WTC11 (cell line): ENCODE measurements at regions not wholly inside any gene's neighbourhood (a gene's known extent, or its start where the extent isn't known, plus 50 kb on each side); places are given as distances from the start of the nearest gene placed in this dataset.

Source experiments
- ATAC-seq: fragments of 200-7000 bp; cut with Tn5 transposase; 2 replicates; pipeline ENCODE4 v1.10.0; 2021; ENCODE audit warnings: mild to moderate bottlenecking, moderate library complexity
- CTCF ChIA-PET: fragments of 300-600 bp; sonication (Branson Sonifier 250); formaldehyde crosslinking; loops from one replicate; lab custom pipeline; 2021; ENCODE audit warnings: antibody characterized with exemption; lab: Charles Lee
- POLR2A ChIA-PET: fragments of 350-600 bp; sonication (Branson Sonifier 250); formaldehyde crosslinking; loops from one replicate; lab custom pipeline; 2021; ENCODE audit warnings: antibody characterized with exemption; lab: Charles Lee
- DNase-seq: peaks from one replicate; pipeline ENCODE4 v3.0.0; 2021; ENCODE audit warnings: low spot score
- H3K27ac Mint-ChIP-seq: 2 replicates; pipeline ENCODE4 v1.8.0; 2021; ENCODE audit warnings: mixed read lengths
- H3K27me3 Mint-ChIP-seq: 2 replicates; pipeline ENCODE4 v1.8.0; 2021; ENCODE audit warnings: low read depth, mild to moderate bottlenecking, moderate library complexity, mixed read lengths
- H3K36me3 Mint-ChIP-seq: 2 replicates; pipeline ENCODE4 v1.8.0; 2021; ENCODE audit warnings: mixed read lengths
- H3K4me1 Mint-ChIP-seq: 2 replicates; pipeline ENCODE4 v1.8.0; 2022; ENCODE audit warnings: mixed read lengths
- H3K4me3 Mint-ChIP-seq: 2 replicates; pipeline ENCODE4 v1.8.0; 2021; ENCODE audit warnings: mild to moderate bottlenecking, moderate library complexity, mixed read lengths
- H3K9me3 Mint-ChIP-seq: 2 replicates; pipeline ENCODE4 v1.8.0; 2021; ENCODE audit warnings: mixed read lengths
- ATF1 ChIP-seq: sonication (generic); formaldehyde crosslinking; IDR thresholded peaks from 2 replicates; pipeline ENCODE4 v1.8.1; 2023; ENCODE audit warnings: mild to moderate bottlenecking, moderate library complexity, missing genetic modification reagents
- CREB1 ChIP-seq: sonication (generic); formaldehyde crosslinking; IDR thresholded peaks from 2 replicates; pipeline ENCODE4 v1.8.0; 2023; ENCODE audit warnings: mild to moderate bottlenecking, missing genetic modification reagents
- HMGA2 ChIP-seq: fragments of 250-450 bp; sonication (Bioruptor Pico); IDR thresholded peaks from 2 replicates; pipeline ENCODE4 v1.4.0; 2021; ENCODE audit warnings: mild to moderate bottlenecking, moderate library complexity
- OVOL2 ChIP-seq: fragments of 250-450 bp; sonication (Bioruptor Pico); IDR thresholded peaks from 2 replicates; pipeline ENCODE4 v1.9.0; 2021; ENCODE audit warnings: mild to moderate bottlenecking, borderline replicate concordance
- RELA ChIP-seq: sonication (generic); formaldehyde crosslinking; IDR thresholded peaks from 2 replicates; pipeline ENCODE4 v1.8.1; 2022; ENCODE audit warnings: missing genetic modification reagents, mild to moderate bottlenecking, borderline replicate concordance
- SMAD4 ChIP-seq: sonication (generic); formaldehyde crosslinking; IDR thresholded peaks from 2 replicates; pipeline ENCODE4 v1.8.0; 2022; ENCODE audit warnings: mild to moderate bottlenecking, missing genetic modification reagents
- ZNF671 ChIP-seq: fragments of 250-450 bp; sonication (Bioruptor Pico); IDR thresholded peaks from 2 replicates; pipeline ENCODE4 v1.8.0; 2021; ENCODE audit warnings: mild to moderate bottlenecking
- TF ChIP-seq, protein P1 (sequence below): sonication (generic); formaldehyde crosslinking; IDR thresholded peaks from 2 replicates; pipeline ENCODE4 v1.8.1; 2022; ENCODE audit warnings: low read depth, mild to moderate bottlenecking, moderate library complexity, missing genetic modification reagents, borderline replicate concordance
- TF ChIP-seq, protein P2 (sequence below): sonication (generic); formaldehyde crosslinking; IDR thresholded peaks from 2 replicates; pipeline ENCODE4 v1.8.1; 2023; ENCODE audit warnings: mild to moderate bottlenecking, missing genetic modification reagents
- TF ChIP-seq, protein P3 (sequence below): fragments of 250-450 bp; sonication (Bioruptor Pico); IDR thresholded peaks from 2 replicates; pipeline ENCODE4 v1.9.0; 2021; ENCODE audit warnings: moderate library complexity, mild to moderate bottlenecking, inconsistent platforms, borderline replicate concordance
- TF ChIP-seq, protein P4 (sequence below): fragments of 250-450 bp; sonication (Bioruptor Pico); IDR thresholded peaks from 2 replicates; pipeline ENCODE4 v1.8.0; 2021; ENCODE audit warnings: mild to moderate bottlenecking
- TF ChIP-seq, protein P5 (sequence below): sonication (generic); formaldehyde crosslinking; IDR thresholded peaks from 2 replicates; pipeline ENCODE4 v1.8.0; 2022; ENCODE audit warnings: mild to moderate bottlenecking, missing genetic modification reagents
- TF ChIP-seq, protein P6 (sequence below): sonication (generic); formaldehyde crosslinking; IDR thresholded peaks from 2 replicates; pipeline ENCODE4 v1.8.1; 2022; ENCODE audit warnings: mild to moderate bottlenecking, moderate library complexity, missing genetic modification reagents
- TF ChIP-seq, protein P7 (sequence below): sonication (generic); formaldehyde crosslinking; IDR thresholded peaks from 2 replicates; pipeline ENCODE4 v1.8.0; 2023; ENCODE audit warnings: missing genetic modification reagents

DNA sequence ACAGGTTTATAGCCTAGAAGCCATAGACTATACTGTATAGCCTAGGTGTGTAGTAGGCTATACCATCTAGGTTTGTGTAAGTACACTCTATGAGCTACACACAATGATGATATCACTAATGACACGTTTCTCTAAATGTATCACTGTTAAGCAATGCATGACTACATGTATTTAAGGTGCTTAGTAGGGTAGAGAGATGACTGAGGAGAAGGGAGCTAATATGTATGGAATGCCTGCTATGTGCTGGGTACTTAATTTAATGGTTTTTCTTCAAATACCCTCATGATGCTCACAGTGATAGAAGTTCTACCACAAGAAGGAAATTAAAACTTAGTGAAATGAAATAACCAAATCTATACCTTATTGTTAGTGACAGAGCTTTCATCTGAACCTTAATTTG lies 1785.5 kb downstream of the EFNA5 start (continued):
- TF ChIP-seq SMAD4 (CRISPR knock-in tag) (no peak), OVOL2 (CRISPR knock-in tag) (no peak), RELA (no peak)
- TF ChIP-seq, protein P1, sequence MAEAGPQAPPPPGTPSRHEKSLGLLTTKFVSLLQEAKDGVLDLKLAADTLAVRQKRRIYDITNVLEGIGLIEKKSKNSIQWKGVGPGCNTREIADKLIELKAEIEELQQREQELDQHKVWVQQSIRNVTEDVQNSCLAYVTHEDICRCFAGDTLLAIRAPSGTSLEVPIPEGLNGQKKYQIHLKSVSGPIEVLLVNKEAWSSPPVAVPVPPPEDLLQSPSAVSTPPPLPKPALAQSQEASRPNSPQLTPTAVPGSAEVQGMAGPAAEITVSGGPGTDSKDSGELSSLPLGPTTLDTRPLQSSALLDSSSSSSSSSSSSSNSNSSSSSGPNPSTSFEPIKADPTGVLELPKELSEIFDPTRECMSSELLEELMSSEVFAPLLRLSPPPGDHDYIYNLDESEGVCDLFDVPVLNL (CRISPR knock-in tag): no peak
- TF ChIP-seq, all 79 proteins: peak for 0

DNA sequence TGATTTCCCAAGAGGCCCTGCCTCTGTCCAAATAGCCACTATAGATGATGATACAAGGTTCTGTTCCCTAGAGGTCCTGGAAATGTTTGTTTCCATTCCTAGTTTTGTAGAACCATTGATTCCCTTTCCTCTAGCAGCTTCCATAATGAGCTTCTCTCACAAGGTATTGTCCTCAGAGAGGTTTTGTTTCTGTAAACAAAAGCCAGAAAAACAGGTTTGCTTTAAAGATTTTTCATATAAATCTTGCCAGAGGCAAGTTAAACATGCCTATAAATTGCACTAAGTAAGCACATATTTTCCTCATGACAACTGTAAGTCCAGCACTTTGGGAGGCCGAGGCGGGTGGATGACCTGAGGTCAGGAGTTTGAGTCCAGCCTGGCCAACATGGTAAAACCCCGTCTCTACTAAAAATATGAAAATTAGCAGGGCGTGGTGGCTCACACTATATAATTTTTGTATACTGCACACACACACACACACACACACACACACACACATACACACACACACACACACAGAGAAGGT lies 1787.7 kb downstream of the EFNA5 start:
- Mint-ChIP-seq H3K4me3 (no peak overlapping the region), H3K4me1 (no peaks in the 10 kb centered on the region), H3K9me3 (no peaks in the 10 kb centered on the region), H3K36me3 (no peaks in the 10 kb centered on the region), H3K27ac (no peak overlapping the region), H3K27me3 (no peaks in the 10 kb centered on the region)
- ChIA-PET CTCF (no interaction called here), POLR2A (no interaction called here)
- DNase-seq (no peak), ATAC-seq (no peak)
- TF ChIP-seq, protein P2, sequence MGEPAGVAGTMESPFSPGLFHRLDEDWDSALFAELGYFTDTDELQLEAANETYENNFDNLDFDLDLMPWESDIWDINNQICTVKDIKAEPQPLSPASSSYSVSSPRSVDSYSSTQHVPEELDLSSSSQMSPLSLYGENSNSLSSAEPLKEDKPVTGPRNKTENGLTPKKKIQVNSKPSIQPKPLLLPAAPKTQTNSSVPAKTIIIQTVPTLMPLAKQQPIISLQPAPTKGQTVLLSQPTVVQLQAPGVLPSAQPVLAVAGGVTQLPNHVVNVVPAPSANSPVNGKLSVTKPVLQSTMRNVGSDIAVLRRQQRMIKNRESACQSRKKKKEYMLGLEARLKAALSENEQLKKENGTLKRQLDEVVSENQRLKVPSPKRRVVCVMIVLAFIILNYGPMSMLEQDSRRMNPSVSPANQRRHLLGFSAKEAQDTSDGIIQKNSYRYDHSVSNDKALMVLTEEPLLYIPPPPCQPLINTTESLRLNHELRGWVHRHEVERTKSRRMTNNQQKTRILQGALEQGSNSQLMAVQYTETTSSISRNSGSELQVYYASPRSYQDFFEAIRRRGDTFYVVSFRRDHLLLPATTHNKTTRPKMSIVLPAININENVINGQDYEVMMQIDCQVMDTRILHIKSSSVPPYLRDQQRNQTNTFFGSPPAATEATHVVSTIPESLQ (CRISPR knock-in tag): no peak
- TF ChIP-seq, protein P3, sequence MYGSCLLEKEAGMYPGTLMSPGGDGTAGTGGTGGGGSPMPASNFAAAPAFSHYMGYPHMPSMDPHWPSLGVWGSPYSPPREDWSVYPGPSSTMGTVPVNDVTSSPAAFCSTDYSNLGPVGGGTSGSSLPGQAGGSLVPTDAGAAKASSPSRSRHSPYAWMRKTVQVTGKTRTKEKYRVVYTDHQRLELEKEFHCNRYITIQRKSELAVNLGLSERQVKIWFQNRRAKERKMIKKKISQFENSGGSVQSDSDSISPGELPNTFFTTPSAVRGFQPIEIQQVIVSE (CRISPR knock-in tag): no peak
- no peak for TF ChIP-seq HMGA2
- TF ChIP-seq ATF1: no peak
- TF ChIP-seq, protein P4, sequence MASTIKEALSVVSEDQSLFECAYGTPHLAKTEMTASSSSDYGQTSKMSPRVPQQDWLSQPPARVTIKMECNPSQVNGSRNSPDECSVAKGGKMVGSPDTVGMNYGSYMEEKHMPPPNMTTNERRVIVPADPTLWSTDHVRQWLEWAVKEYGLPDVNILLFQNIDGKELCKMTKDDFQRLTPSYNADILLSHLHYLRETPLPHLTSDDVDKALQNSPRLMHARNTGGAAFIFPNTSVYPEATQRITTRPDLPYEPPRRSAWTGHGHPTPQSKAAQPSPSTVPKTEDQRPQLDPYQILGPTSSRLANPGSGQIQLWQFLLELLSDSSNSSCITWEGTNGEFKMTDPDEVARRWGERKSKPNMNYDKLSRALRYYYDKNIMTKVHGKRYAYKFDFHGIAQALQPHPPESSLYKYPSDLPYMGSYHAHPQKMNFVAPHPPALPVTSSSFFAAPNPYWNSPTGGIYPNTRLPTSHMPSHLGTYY (CRISPR knock-in tag): no peak
- TF ChIP-seq, protein P5, sequence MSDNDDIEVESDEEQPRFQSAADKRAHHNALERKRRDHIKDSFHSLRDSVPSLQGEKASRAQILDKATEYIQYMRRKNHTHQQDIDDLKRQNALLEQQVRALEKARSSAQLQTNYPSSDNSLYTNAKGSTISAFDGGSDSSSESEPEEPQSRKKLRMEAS (CRISPR knock-in tag): no peak

DNA sequence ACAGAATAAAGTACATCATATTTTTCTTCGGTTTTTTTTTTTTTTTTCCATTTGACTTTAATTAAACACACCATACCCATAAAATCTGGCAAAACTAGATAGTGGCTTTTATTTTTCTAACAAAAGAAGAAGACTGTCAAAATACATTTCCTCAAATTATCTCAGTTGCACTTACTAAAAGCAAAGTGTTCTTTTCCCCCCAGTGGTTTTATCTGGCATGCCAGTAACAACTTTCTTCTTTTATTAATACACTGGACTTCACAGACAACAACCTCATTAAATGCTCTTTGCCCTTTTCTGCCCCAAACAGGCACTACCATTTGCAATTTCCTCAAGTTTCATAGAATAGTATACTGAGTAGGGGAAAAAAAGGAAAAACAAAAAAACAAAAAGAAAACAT lies 1792.3 kb downstream of the EFNA5 start:
- Mint-ChIP-seq H3K4me3 (no peak overlapping the region), H3K9me3 (no peaks in the 10 kb centered on the region), H3K4me1 (no peaks in the 10 kb centered on the region), H3K36me3 (no peaks in the 10 kb centered on the region), H3K27ac (no peak overlapping the region), H3K27me3 (no peaks in the 10 kb centered on the region)
- TF ChIP-seq, protein P3 (CRISPR knock-in tag): no peak
- TF ChIP-seq CREB1 (CRISPR knock-in tag) (no peak), ZNF671 (no peak)
- TF ChIP-seq, protein P6, sequence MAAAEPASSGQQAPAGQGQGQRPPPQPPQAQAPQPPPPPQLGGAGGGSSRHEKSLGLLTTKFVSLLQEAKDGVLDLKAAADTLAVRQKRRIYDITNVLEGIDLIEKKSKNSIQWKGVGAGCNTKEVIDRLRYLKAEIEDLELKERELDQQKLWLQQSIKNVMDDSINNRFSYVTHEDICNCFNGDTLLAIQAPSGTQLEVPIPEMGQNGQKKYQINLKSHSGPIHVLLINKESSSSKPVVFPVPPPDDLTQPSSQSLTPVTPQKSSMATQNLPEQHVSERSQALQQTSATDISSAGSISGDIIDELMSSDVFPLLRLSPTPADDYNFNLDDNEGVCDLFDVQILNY: no peak
- TF ChIP-seq, protein P7, sequence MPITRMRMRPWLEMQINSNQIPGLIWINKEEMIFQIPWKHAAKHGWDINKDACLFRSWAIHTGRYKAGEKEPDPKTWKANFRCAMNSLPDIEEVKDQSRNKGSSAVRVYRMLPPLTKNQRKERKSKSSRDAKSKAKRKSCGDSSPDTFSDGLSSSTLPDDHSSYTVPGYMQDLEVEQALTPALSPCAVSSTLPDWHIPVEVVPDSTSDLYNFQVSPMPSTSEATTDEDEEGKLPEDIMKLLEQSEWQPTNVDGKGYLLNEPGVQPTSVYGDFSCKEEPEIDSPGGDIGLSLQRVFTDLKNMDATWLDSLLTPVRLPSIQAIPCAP: no peak
- ATAC-seq (no peak), DNase-seq (no peak)
- ChIA-PET POLR2A (no interaction called here), CTCF (no interaction called here)
